IMR-90 (cell line): ENCODE measurements at regions not wholly inside any gene's neighbourhood (a gene's known extent, or its start where the extent isn't known, plus 50 kb on each side); places are given as distances from the start of the nearest gene placed in this dataset.

Experiments used
- ATAC-seq: fragments of 200-7000 bp; cut with Tn5 transposase; 2 replicates; pipeline ENCODE4 v1.9.1; 2020; ENCODE audit warnings: low read depth, mild to moderate bottlenecking, moderate library complexity
- BruUV-seq: library from RNA; stranded (reverse); fragments of 400-500 nt; replicated peaks from 2 replicates; lab custom pipeline; 2021; lab: Mats Ljungman, UMichigan
- CTCF ChIA-PET: fragments of 300-600 bp; formaldehyde crosslinking; extraction: SDS; loops from one replicate; lab custom pipeline; 2021; ENCODE audit warnings: antibody characterized with exemption; lab: Yijun Ruan, JAX
- POLR2A ChIA-PET: fragments of 300-600 bp; sonication (Branson Sonifier 250); formaldehyde crosslinking; loops from one replicate; lab custom pipeline; 2022; ENCODE audit warnings: antibody characterized with exemption; ENCODE audit not compliant: unreplicated experiment; lab: Charles Lee
- DNase-seq: peaks from one replicate; pipeline ENCODE4 v3.0.0; 2013
- H2AFZ ChIP-seq: replicated peaks from 2 replicates; pipeline ENCODE3; 2013; ENCODE audit warnings: low read length, mild to moderate bottlenecking; ENCODE audit not compliant: poor library complexity
- H2AK5ac ChIP-seq: 2 replicates; pipeline ENCODE4 v1.6.1; 2013; ENCODE audit warnings: low read depth, low read length, inconsistent platforms
- H2AK9ac ChIP-seq: replicated peaks from 2 replicates; pipeline ENCODE3; 2013; ENCODE audit warnings: mild to moderate bottlenecking, low read depth, low read length, moderate library complexity; ENCODE audit not compliant: poor library complexity
- H2BK120ac ChIP-seq: 2 replicates; pipeline ENCODE4 v1.6.1; 2013; ENCODE audit warnings: low read depth, low read length, inconsistent platforms
- H2BK15ac ChIP-seq: 3 replicates; pipeline ENCODE4 v1.6.1; 2013; ENCODE audit warnings: low read depth, low read length, inconsistent platforms
- H2BK20ac ChIP-seq: 2 replicates; pipeline ENCODE4 v1.6.1; 2013; ENCODE audit warnings: low read depth, mild to moderate bottlenecking, inconsistent platforms, low read length, moderate library complexity
- H2BK5ac ChIP-seq: 2 replicates; pipeline ENCODE4 v1.6.1; 2013; ENCODE audit warnings: mild to moderate bottlenecking, low read depth, low read length, inconsistent platforms; ENCODE audit not compliant: poor library complexity, severe bottlenecking
- H3K14ac ChIP-seq: replicated peaks from 2 replicates; pipeline ENCODE4 v1.6.1; 2013; ENCODE audit warnings: low read depth, low read length, inconsistent platforms
- H3K18ac ChIP-seq: 2 replicates; pipeline ENCODE4 v1.6.1; 2013; ENCODE audit warnings: low read depth, low read length, control low read depth
- H3K23ac ChIP-seq: 2 replicates; pipeline ENCODE4 v1.6.1; 2013; ENCODE audit warnings: low read depth, low read length, inconsistent platforms
- H3K27ac ChIP-seq: 2 replicates; pipeline ENCODE4 v1.5.1; 2013; ENCODE audit warnings: mild to moderate bottlenecking, control low read depth, low read length; ENCODE audit not compliant: insufficient read depth
- H3K27me3 ChIP-seq: 2 replicates; pipeline ENCODE4 v1.6.1; 2013; ENCODE audit warnings: low read length; ENCODE audit not compliant: control insufficient read depth, insufficient read depth
- H3K36me3 ChIP-seq: 2 replicates; pipeline ENCODE4 v1.6.1; 2013; ENCODE audit warnings: low read length, mixed read lengths; ENCODE audit not compliant: control insufficient read depth, insufficient read depth
- H3K4ac ChIP-seq: 2 replicates; pipeline ENCODE4 v1.6.1; 2013; ENCODE audit warnings: low read depth, low read length, inconsistent platforms
- H3K4me1 ChIP-seq: 2 replicates; pipeline ENCODE4 v1.6.1; 2013; ENCODE audit warnings: low read length, mixed read lengths; ENCODE audit not compliant: control insufficient read depth, insufficient read depth
- H3K4me2 ChIP-seq: 2 replicates; pipeline ENCODE4 v1.6.1; 2013; ENCODE audit warnings: low read depth, mild to moderate bottlenecking, control low read depth, low read length, moderate library complexity
- H3K4me3 ChIP-seq: 2 replicates; pipeline ENCODE4 v1.5.1; 2013; ENCODE audit warnings: low read depth, mild to moderate bottlenecking, control low read depth, low read length, moderate library complexity; ENCODE audit not compliant: insufficient read depth
- H3K56ac ChIP-seq: 2 replicates; pipeline ENCODE4 v1.6.1; 2013; ENCODE audit warnings: low read length, inconsistent platforms; ENCODE audit not compliant: insufficient read depth; ENCODE audit errors: extremely low read depth
- H3K79me1 ChIP-seq, 2 experiments: 2 replicates each; pipeline ENCODE4 v1.6.1; 2013; ENCODE audit warnings: low read length in 2 of 2, inconsistent platforms in 1 of 2, low read depth in 1 of 2
- H3K9ac ChIP-seq: 2 replicates; pipeline ENCODE4 v1.6.1; 2013; ENCODE audit warnings: low read depth, low read length, control low read depth
- H3K9me1 ChIP-seq: 2 replicates; pipeline ENCODE4 v1.6.1; 2013; ENCODE audit warnings: low read length, inconsistent platforms; ENCODE audit not compliant: insufficient read depth
- H3K9me3 ChIP-seq: 2 replicates; pipeline ENCODE4 v1.6.1; 2013; ENCODE audit warnings: low read length; ENCODE audit not compliant: control insufficient read depth, insufficient read depth
- H4K20me1 ChIP-seq: 2 replicates; pipeline ENCODE4 v1.6.1; 2013; ENCODE audit warnings: low read length, inconsistent platforms; ENCODE audit not compliant: insufficient read depth
- H4K5ac ChIP-seq: 2 replicates; pipeline ENCODE4 v1.6.1; 2013; ENCODE audit warnings: mild to moderate bottlenecking, low read depth, low read length, control low read depth
- H4K8ac ChIP-seq, 2 experiments: 2 replicates each; pipeline ENCODE4 v1.6.1; 2013; ENCODE audit warnings: low read depth in 2 of 2, low read length in 2 of 2, control low read depth in 1 of 2, inconsistent platforms in 1 of 2
- H4K91ac ChIP-seq: 2 replicates; pipeline ENCODE4 v1.6.1; 2013; ENCODE audit warnings: low read depth, low read length, inconsistent platforms; ENCODE audit not compliant: insufficient read depth
- CHD1 ChIP-seq: IDR thresholded peaks from 2 replicates; pipeline ENCODE4 v1.6.1; 2012; ENCODE audit warnings: low read depth, low read length, improper control_type of control experiment
- FOS ChIP-seq: fragments of 150-350 bp; IDR thresholded peaks from 2 replicates; pipeline ENCODE4 v1.6.1; 2016; ENCODE audit warnings: low read depth, low read length
- MAFK ChIP-seq: IDR thresholded peaks from 2 replicates; pipeline ENCODE4 v1.6.1; 2012; ENCODE audit warnings: low read depth, low read length, improper control_type of control experiment
- NFE2L2 ChIP-seq: fragments of 150-350 bp; IDR thresholded peaks from 2 replicates; pipeline ENCODE4 v1.6.1; 2016; ENCODE audit warnings: low read depth, mild to moderate bottlenecking, low read length
- POLR2A ChIP-seq: IDR thresholded peaks from 2 replicates; pipeline ENCODE4 v1.6.1; 2012; ENCODE audit warnings: mild to moderate bottlenecking, low read depth, low read length
- RAD21 ChIP-seq: IDR thresholded peaks from 2 replicates; pipeline ENCODE4 v1.6.1; 2012; ENCODE audit warnings: low read length, improper control_type of control experiment
- RFX5 ChIP-seq: IDR thresholded peaks from 2 replicates; pipeline ENCODE4 v1.8.0; 2012; ENCODE audit warnings: low read depth, mild to moderate bottlenecking, low read length, moderate library complexity
- SMC3 ChIP-seq: fragments of 150-350 bp; IDR thresholded peaks from 2 replicates; pipeline ENCODE4 v1.6.1; 2016; ENCODE audit warnings: low read depth, mild to moderate bottlenecking, antibody characterized with exemption, low read length, moderate library complexity
- WGBS, 2 experiments: methylation state at CpG; one replicate each; pipeline versions ENCODE4 v1.1.5 to v1.1.7; 2013; ENCODE audit warnings: missing lambda C conversion rate in 2 of 2; ENCODE audit not compliant: insufficient read length in 1 of 2; ENCODE audit errors: extremely low coverage in 2 of 2; 5-methylcytosine and 5-hydroxymethylcytosine counted together
- dilution Hi-C: fragments of 300-500 bp; cut with HindIII; formaldehyde crosslinking; loops from one replicate; pipeline ENCODE4 v1.14.3; 2018; ENCODE audit warnings: low sequenced_read_pairs; ENCODE audit not compliant: unreplicated experiment
- in situ Hi-C: fragments of 300-500 bp; cut with MboI; formaldehyde crosslinking; loops from 3 replicates; pipeline ENCODE4 v1.14.3; 2019; ENCODE audit warnings: low sequenced_read_pairs, inconsistent platforms, mixed read lengths
- intact Hi-C: fragments of 100-400 bp; cut with micrococcal nuclease; formaldehyde crosslinking; loops from 2 replicates; pipeline ENCODE4 v1.10.0; 2022
- TF ChIP-seq, protein P1 (sequence below): conservative IDR thresholded peaks from 2 replicates; pipeline ENCODE4 v1.5.1; 2012; ENCODE audit warnings: mild to moderate bottlenecking, low read depth, low read length, improper control_type of control experiment
- TF ChIP-seq, protein P2 (sequence below): fragments of 150-350 bp; IDR thresholded peaks from 2 replicates; pipeline ENCODE4 v1.6.1; 2016; ENCODE audit warnings: low read depth, mild to moderate bottlenecking, low read length, moderate library complexity, borderline replicate concordance
- TF ChIP-seq, protein P3 (sequence below): fragments of 150-350 bp; IDR thresholded peaks from 2 replicates; pipeline ENCODE4 v1.6.1; 2017; ENCODE audit warnings: mild to moderate bottlenecking, antibody characterized with exemption, low read length, low read depth

DNA sequence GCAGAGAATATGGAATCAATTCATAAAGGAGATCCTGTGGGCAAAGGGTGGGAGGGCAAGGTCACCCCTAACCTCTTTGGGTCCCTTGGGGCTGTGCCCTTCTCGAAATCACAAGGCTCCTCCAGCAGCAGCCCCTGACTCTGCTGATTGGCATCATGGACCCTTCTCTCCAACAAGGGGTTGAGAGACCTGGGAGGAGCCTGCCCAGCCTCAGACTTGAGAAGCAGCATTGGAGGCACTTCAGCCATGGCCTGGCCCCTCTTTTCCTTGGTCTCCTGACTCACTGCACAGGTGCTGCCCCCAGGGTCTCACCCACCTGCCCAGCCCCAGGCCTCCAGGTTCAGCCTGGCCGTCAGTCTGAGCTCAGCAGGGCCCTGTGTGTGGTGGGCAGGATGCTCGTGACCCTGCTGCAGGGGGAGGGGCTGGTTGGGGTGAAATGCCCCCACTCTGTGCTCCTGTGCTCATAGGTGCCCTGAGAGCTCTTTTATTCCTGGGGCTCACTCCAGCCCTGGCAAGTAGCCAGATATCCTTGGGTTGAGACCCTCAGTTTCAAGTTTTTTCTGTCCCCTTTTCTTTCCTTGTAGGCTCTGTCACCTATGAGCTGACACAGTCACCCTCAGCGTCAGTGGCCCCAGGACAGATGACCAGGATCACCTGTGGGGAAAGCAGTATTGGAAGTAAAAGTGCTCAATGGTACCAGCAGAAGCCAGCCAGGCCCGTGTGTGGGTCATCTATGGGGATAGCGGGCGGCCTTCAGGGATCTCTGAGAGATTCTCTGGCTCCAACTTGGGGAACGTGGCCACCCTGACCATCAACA is 110.8 kb downstream of the GGTLC2 start:
- Histone ChIP-seq H3K4me3 (no peak overlapping the region), H2AK5ac (no peak overlapping the region), H3K18ac (no peak overlapping the region), H3K14ac (no peak overlapping the region), H2BK5ac (no peak overlapping the region), H3K79me1 (no peaks in the 10 kb centered on the region), H2BK20ac (no peak overlapping the region), H3K23ac (no peak overlapping the region), H3K27me3 (peaks cover 7% of the 10 kb centered on the region), H3K9ac (no peak overlapping the region), H2BK15ac (no peak overlapping the region), H3K9me1 (no peaks in the 10 kb centered on the region; the same call in 1 of the 2 replicates), H3K4me2 (no peak overlapping the region), H4K8ac (no peak overlapping the region), H2AK9ac (no peak overlapping the region), H3K36me3 (no peaks in the 10 kb centered on the region), H3K4ac (no peak overlapping the region), H4K5ac (no peak overlapping the region), H3K4me1 (no peaks in the 10 kb centered on the region), H3K27ac (no peak overlapping the region), H4K91ac (no peak overlapping the region), H2BK120ac (no peak overlapping the region), H3K9me3 (no peaks in the 10 kb centered on the region), H3K56ac (no peak overlapping the region), H4K20me1 (no peaks in the 10 kb centered on the region), H2AFZ (no peak overlapping the region)
- TF ChIP-seq POLR2A = no peak
- TF ChIP-seq FOS = no peak
- TF ChIP-seq SMC3 = no peak
- TF ChIP-seq, protein P1, sequence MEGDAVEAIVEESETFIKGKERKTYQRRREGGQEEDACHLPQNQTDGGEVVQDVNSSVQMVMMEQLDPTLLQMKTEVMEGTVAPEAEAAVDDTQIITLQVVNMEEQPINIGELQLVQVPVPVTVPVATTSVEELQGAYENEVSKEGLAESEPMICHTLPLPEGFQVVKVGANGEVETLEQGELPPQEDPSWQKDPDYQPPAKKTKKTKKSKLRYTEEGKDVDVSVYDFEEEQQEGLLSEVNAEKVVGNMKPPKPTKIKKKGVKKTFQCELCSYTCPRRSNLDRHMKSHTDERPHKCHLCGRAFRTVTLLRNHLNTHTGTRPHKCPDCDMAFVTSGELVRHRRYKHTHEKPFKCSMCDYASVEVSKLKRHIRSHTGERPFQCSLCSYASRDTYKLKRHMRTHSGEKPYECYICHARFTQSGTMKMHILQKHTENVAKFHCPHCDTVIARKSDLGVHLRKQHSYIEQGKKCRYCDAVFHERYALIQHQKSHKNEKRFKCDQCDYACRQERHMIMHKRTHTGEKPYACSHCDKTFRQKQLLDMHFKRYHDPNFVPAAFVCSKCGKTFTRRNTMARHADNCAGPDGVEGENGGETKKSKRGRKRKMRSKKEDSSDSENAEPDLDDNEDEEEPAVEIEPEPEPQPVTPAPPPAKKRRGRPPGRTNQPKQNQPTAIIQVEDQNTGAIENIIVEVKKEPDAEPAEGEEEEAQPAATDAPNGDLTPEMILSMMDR = no peak
- no peak for TF ChIP-seq CHD1
- TF ChIP-seq NFE2L2 = no peak
- TF ChIP-seq, protein P2, sequence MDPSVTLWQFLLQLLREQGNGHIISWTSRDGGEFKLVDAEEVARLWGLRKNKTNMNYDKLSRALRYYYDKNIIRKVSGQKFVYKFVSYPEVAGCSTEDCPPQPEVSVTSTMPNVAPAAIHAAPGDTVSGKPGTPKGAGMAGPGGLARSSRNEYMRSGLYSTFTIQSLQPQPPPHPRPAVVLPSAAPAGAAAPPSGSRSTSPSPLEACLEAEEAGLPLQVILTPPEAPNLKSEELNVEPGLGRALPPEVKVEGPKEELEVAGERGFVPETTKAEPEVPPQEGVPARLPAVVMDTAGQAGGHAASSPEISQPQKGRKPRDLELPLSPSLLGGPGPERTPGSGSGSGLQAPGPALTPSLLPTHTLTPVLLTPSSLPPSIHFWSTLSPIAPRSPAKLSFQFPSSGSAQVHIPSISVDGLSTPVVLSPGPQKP = no peak
- TF ChIP-seq RFX5 = no peak
- TF ChIP-seq MAFK = no peak
- no peak for TF ChIP-seq RAD21
- TF ChIP-seq, protein P3, sequence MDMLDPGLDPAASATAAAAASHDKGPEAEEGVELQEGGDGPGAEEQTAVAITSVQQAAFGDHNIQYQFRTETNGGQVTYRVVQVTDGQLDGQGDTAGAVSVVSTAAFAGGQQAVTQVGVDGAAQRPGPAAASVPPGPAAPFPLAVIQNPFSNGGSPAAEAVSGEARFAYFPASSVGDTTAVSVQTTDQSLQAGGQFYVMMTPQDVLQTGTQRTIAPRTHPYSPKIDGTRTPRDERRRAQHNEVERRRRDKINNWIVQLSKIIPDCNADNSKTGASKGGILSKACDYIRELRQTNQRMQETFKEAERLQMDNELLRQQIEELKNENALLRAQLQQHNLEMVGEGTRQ = no peak
- in situ Hi-C loops = no loop called here
- ChIA-PET POLR2A (no interaction called here), CTCF (no interaction called here)
- ATAC-seq = no peak
- intact Hi-C loops = no loop called here
- no CpG with 5 or more reads among the region's 8 CpGs for WGBS, 2 experiments
- no peak for DNase-seq
- no TSS peak for BruUV-seq
- dilution Hi-C loops = no loop called here
